Left ventricle myocardium inferior (tissue), 1 donor: ENCODE measurements at regions not wholly inside any gene's neighbourhood (a gene's known extent, or its start where the extent isn't known, plus 50 kb on each side); places are given as distances from the start of the nearest gene placed in this dataset.
A peak's percentile ranks its signal among the peaks of the same experiment; 100 is the strongest.

Experiments used
- DNase-seq: peaks from one replicate; pipeline ENCODE4 v3.0.0-alpha.2; 2020
- H3K27ac ChIP-seq: fragments of 200-600 bp; replicated peaks from 2 replicates; pipeline ENCODE4 v1.8.0; 2021
- H3K27me3 ChIP-seq: fragments of 200-600 bp; 2 replicates; pipeline ENCODE4 v1.8.0; 2021; ENCODE audit warnings: low read depth
- H3K36me3 ChIP-seq: fragments of 200-600 bp; 2 replicates; pipeline ENCODE4 v1.8.0; 2021
- H3K4me1 ChIP-seq: fragments of 200-600 bp; 2 replicates; pipeline ENCODE4 v1.8.0; 2021
- H3K4me3 ChIP-seq: fragments of 200-600 bp; 2 replicates; pipeline ENCODE4 v1.8.0; 2021; ENCODE audit warnings: mild to moderate bottlenecking, moderate library complexity
- H3K9me3 ChIP-seq: fragments of 200-600 bp; replicated peaks from 2 replicates; pipeline ENCODE4 v1.8.0; 2021
- CTCF ChIP-seq: fragments of 200-600 bp; IDR thresholded peaks from 2 replicates; pipeline ENCODE4 v1.8.0; 2021; ENCODE audit warnings: antibody characterized with exemption, mild to moderate bottlenecking, borderline replicate concordance
- intact Hi-C: fragments of 100-400 bp; cut with micrococcal nuclease; formaldehyde crosslinking; loops from one replicate; pipeline ENCODE4 v1.11.0; 2022
- donor health status: DM: no; HTN: yes; CAD: no; lungs with severe emphysema.

GRCh38 chr18:39871961-39872360 lies 2083.1 kb upstream of the PIK3C3 start:
- no peak overlapping the region for H3K27ac ChIP-seq
- no peaks in the 10 kb centered on the region for H3K27me3 ChIP-seq
- no peak for TF ChIP-seq CTCF
- H3K9me3 ChIP-seq: no peaks in the 10 kb centered on the region
- no peaks in the 10 kb centered on the region for H3K4me1 ChIP-seq
- no peaks in the 10 kb centered on the region for H3K36me3 ChIP-seq
- intact Hi-C loops: no loop called here
- no peak for DNase-seq
- no peak overlapping the region for H3K4me3 ChIP-seq

- intact Hi-C loops: no loop called here
- H3K9me3 ChIP-seq: no peaks in the 10 kb centered on the region
- H3K4me1 ChIP-seq: no peaks in the 10 kb centered on the region
- no peak for TF ChIP-seq CTCF
- H3K4me3 ChIP-seq: no peak overlapping the region
- H3K36me3 ChIP-seq: no peaks in the 10 kb centered on the region
- no peak overlapping the region for H3K27ac ChIP-seq
- no peaks in the 10 kb centered on the region for H3K27me3 ChIP-seq
- DNase-seq: no peak
Measured at GRCh38 chr18:39870591-39870990, 2084.4 kb upstream of the PIK3C3 start.

- Histone ChIP-seq H3K27me3 (no peaks in the 10 kb centered on the region), H3K27ac (no peak overlapping the region), H3K36me3 (no peaks in the 10 kb centered on the region), H3K4me1 (no peaks in the 10 kb centered on the region), H3K4me3 (no peak overlapping the region), H3K9me3 (no peaks in the 10 kb centered on the region)
- no peak for TF ChIP-seq CTCF
- intact Hi-C loops: no loop called here
- no peak for DNase-seq
Measured at GRCh38 chr18:39863916-39864315, 2091.1 kb upstream of the PIK3C3 start.

GRCh38 chr18:39862341-39862740 lies 2092.7 kb upstream of the PIK3C3 start:
- Histone ChIP-seq H3K27ac (no peak overlapping the region), H3K4me1 (no peaks in the 10 kb centered on the region), H3K9me3 (no peaks in the 10 kb centered on the region), H3K27me3 (no peaks in the 10 kb centered on the region), H3K4me3 (no peak overlapping the region), H3K36me3 (no peaks in the 10 kb centered on the region)
- DNase-seq: no peak
- no peak for TF ChIP-seq CTCF
- intact Hi-C loops: no loop called here

GRCh38 chr18:39854291-39854690 lies 2100.7 kb upstream of the PIK3C3 start:
- H3K4me3 ChIP-seq: no peak overlapping the region
- intact Hi-C loops: no loop called here
- no peaks in the 10 kb centered on the region for H3K4me1 ChIP-seq
- H3K27ac ChIP-seq: no peak overlapping the region
- H3K9me3 ChIP-seq: no peaks in the 10 kb centered on the region
- TF ChIP-seq CTCF: no peak
- no peaks in the 10 kb centered on the region for H3K27me3 ChIP-seq
- H3K36me3 ChIP-seq: no peaks in the 10 kb centered on the region
- no peak for DNase-seq

GRCh38 chr18:39846265-39846664 lies 2108.8 kb upstream of the PIK3C3 start:
- DNase-seq: peak; percentile 58
- intact Hi-C loops: no loop called here
- no peak for TF ChIP-seq CTCF

More at GRCh38 chr18:39846265-39846664, 2108.8 kb upstream of the PIK3C3 start:
- H3K36me3 ChIP-seq: no peaks in the 10 kb centered on the region
- no peak overlapping the region for H3K27ac ChIP-seq
- H3K4me1 ChIP-seq: peaks cover 6% of the 10 kb centered on the region
- H3K9me3 ChIP-seq: no peaks in the 10 kb centered on the region
- no peak overlapping the region for H3K4me3 ChIP-seq
- H3K27me3 ChIP-seq: peaks cover 8% of the 10 kb centered on the region
